GM21447 (cell line): ENCODE measurements at regions not wholly inside any gene's neighbourhood (a gene's known extent, or its start where the extent isn't known, plus 50 kb on each side); places are given as distances from the start of the nearest gene placed in this dataset.
"Not testable (repeated sequence)": the region's sequence is repeated elsewhere in the genome, so short reads cannot be mapped to it uniquely, and the experiment has no call there.

ENCODE experiments used
- ATAC-seq: cut with Tn5 transposase; IDR thresholded peaks from one replicate; pipeline ENCODE4 v1.9.1; 2021; ENCODE audit not compliant: unreplicated experiment

- ATAC-seq: no peak
These were observed 226.4 kb upstream of the SERP2 start for GRCh38 chr13:44147233-44147632.

- no peak for ATAC-seq
These were observed 226.0 kb upstream of the SERP2 start for GRCh38 chr13:44147648-44148047.

- no peak for ATAC-seq
These were observed 225.3 kb upstream of the SERP2 start for GRCh38 chr13:44148159-44148914.

GRCh38 chr13:44149231-44149630, 224.4 kb upstream of the SERP2 start:
- not testable (repeated sequence) for ATAC-seq

GRCh38 chr13:44149821-44150220, 223.8 kb upstream of the SERP2 start:
- ATAC-seq: no peak

GRCh38 chr13:44151474-44151873, 222.2 kb upstream of the SERP2 start:
- ATAC-seq: no peak

GRCh38 chr13:44153496-44153895, 220.1 kb upstream of the SERP2 start:
- ATAC-seq: no peak

GRCh38 chr13:44155422-44156293, 218.0 kb upstream of the SERP2 start:
- ATAC-seq: no peak

GRCh38 chr13:44156294-44156658, 217.3 kb upstream of the SERP2 start:
- no peak for ATAC-seq

GRCh38 chr13:44157606-44158005, 216.0 kb upstream of the SERP2 start:
- ATAC-seq: no peak

- ATAC-seq: no peak
These were observed 215.5 kb upstream of the SERP2 start for GRCh38 chr13:44158098-44158521.

GRCh38 chr13:44158881-44159632, 214.6 kb upstream of the SERP2 start:
- no peak for ATAC-seq

- no peak for ATAC-seq
These were observed 213.9 kb upstream of the SERP2 start for GRCh38 chr13:44159633-44160279.

GRCh38 chr13:44160591-44161191, 212.9 kb upstream of the SERP2 start:
- no peak for ATAC-seq

- no peak for ATAC-seq
These were observed 210.5 kb upstream of the SERP2 start for GRCh38 chr13:44163108-44163507.

GRCh38 chr13:44165221-44165888, 208.3 kb upstream of the SERP2 start:
- ATAC-seq: no peak

- ATAC-seq: no peak
These were observed 207.6 kb upstream of the SERP2 start for GRCh38 chr13:44165889-44166496.

- no peak for ATAC-seq
These were observed 204.4 kb upstream of the SERP2 start for GRCh38 chr13:44169018-44169911.

- no peak for ATAC-seq
These were observed 202.9 kb upstream of the SERP2 start for GRCh38 chr13:44170731-44171130.
